GM18505 (cell line): ENCODE measurements at regions not wholly inside any gene's neighbourhood (a gene's known extent, or its start where the extent isn't known, plus 50 kb on each side); places are given as distances from the start of the nearest gene placed in this dataset.

Experiments used
- ATAC-seq: cut with Tn5 transposase; IDR thresholded peaks from one replicate; pipeline ENCODE4 v1.9.1; 2021; ENCODE audit not compliant: unreplicated experiment
- POLR2A ChIP-seq: IDR thresholded peaks from 4 replicates; pipeline ENCODE4 v1.6.1; 2011; ENCODE audit warnings: borderline replicate concordance; ENCODE audit not compliant: insufficient read depth, insufficient read length; ENCODE audit errors: extremely low read depth

- no peak for TF ChIP-seq POLR2A
- ATAC-seq: no peak
Observed at GRCh38 chr18:46408334-46408987, 248.6 kb downstream of the LOXHD1 start.

- ATAC-seq: no peak
- no peak for TF ChIP-seq POLR2A
Observed at GRCh38 chr18:46411191-46411828, 245.7 kb downstream of the LOXHD1 start.

- no peak for TF ChIP-seq POLR2A
- no peak for ATAC-seq
Observed at GRCh38 chr18:46411867-46412690, 244.9 kb downstream of the LOXHD1 start.

- ATAC-seq: no peak
- no peak for TF ChIP-seq POLR2A
Observed at GRCh38 chr18:46412916-46413315, 244.1 kb downstream of the LOXHD1 start.

- ATAC-seq: no peak
- TF ChIP-seq POLR2A: no peak
Observed at GRCh38 chr18:46413684-46414083, 243.3 kb downstream of the LOXHD1 start.

GRCh38 chr18:46414863-46415262 lies 242.2 kb downstream of the LOXHD1 start:
- no peak for TF ChIP-seq POLR2A
- no peak for ATAC-seq

- ATAC-seq: no peak
- no peak for TF ChIP-seq POLR2A
Observed at GRCh38 chr18:46415532-46416252, 241.3 kb downstream of the LOXHD1 start.

- ATAC-seq: no peak
- TF ChIP-seq POLR2A: no peak
Observed at GRCh38 chr18:46416706-46417638, 240.0 kb downstream of the LOXHD1 start.

GRCh38 chr18:46418663-46419260 lies 238.3 kb downstream of the LOXHD1 start:
- no peak for TF ChIP-seq POLR2A
- ATAC-seq: no peak

- no peak for TF ChIP-seq POLR2A
- ATAC-seq: no peak
Observed at GRCh38 chr18:46419391-46420141, 237.5 kb downstream of the LOXHD1 start.

GRCh38 chr18:46421973-46422551 lies 235.0 kb downstream of the LOXHD1 start:
- no peak for TF ChIP-seq POLR2A
- ATAC-seq: no peak
